GM18870 (cell line): ENCODE measurements at regions not wholly inside any gene's neighbourhood (a gene's known extent, or its start where the extent isn't known, plus 50 kb on each side); places are given as distances from the start of the nearest gene placed in this dataset.
"Not testable (repeated sequence)": the region's sequence is repeated elsewhere in the genome, so short reads cannot be mapped to it uniquely, and the experiment has no call there.

ENCODE experiments used
- ATAC-seq: cut with Tn5 transposase; IDR thresholded peaks from one replicate; pipeline ENCODE4 v1.9.1; 2021; ENCODE audit warnings: moderate library complexity; ENCODE audit not compliant: unreplicated experiment

DNA sequence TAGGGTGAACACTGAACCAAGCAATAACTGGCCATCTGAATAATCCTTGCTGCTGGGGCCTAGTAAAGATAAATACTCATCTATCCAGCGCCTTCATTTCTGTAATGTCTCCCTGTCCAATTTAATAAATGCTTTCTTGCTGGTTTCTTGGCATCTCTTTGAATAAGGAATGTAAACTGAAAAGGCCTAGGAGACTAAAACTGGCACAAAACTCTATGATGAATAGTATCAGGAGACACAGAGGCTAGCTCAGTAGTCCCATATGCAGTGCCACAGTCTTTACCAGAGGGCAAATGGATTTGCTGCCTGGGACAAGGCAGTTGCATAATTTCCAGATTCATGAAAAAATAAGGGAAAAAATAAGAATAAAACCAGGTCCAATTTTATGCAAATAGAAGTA, 324.4 kb downstream of the CENPW start:
- no peak for ATAC-seq

DNA sequence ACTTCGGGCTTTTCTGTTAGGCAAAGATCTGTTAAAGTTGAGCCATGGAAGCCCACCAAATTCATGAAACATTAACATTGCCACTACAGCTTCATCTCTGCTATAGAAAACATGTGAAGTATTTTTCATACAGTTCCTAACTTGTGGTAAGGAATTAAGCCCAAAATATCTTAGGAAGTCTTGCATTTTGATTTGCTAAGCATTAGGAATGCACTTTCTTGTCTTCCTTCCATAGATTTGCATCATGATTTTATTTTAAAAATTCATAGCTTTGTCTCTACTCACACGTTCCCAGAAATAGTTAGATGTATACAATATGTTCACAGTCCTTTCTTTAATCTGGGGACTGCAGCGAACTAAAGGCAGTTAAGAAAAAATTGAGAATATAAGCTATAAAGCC, 325.6 kb downstream of the CENPW start:
- no peak for ATAC-seq

GRCh38 chr6:126667071-126667470, 327.2 kb downstream of the CENPW start:
- ATAC-seq = no peak

DNA sequence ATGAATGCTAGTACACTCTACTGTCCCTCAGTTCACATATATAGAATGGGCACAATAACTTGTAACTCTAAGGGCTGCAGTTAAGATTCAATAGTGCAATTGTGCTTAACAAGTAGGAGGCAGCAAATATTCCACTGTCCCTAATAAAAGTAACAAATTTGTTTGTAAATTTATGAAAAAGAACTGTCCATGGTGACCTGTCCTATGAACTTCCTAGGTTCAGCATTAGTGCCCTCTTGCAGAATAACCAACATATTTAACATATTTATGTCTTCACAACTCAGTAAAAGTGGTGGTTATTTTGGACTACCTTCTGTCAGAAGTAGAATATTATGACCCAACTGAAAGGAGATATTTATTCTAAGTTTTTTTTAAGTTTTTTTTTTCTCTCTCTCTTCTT, 327.8 kb downstream of the CENPW start:
- ATAC-seq = no peak

- ATAC-seq = peak; percentile 95
Observed at GRCh38 chr6:126672649-126673048, 332.7 kb downstream of the CENPW start.

DNA sequence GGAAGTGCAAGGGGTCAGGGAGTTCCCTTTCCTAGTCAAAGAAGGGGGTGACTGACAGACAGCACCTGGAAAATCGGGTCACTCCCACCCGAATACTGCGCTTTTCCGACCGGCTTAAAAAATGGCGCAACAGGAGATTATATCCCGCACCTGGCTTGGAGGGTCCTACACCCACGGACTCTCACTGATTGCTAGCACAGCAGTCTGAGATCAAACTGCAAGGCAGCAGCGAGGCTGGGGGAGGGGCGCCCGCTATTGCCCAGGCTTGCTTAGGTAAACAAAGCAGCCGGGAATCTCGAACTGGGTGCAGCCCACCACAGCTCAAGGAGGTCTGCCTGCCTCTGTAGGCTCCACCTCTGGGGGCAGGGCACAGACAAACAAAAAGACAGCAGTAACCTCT, 333.8 kb downstream of the CENPW start:
- not testable (repeated sequence) for ATAC-seq

- no peak for ATAC-seq
Observed at GRCh38 chr6:126682440-126682839, 342.5 kb downstream of the CENPW start.

DNA sequence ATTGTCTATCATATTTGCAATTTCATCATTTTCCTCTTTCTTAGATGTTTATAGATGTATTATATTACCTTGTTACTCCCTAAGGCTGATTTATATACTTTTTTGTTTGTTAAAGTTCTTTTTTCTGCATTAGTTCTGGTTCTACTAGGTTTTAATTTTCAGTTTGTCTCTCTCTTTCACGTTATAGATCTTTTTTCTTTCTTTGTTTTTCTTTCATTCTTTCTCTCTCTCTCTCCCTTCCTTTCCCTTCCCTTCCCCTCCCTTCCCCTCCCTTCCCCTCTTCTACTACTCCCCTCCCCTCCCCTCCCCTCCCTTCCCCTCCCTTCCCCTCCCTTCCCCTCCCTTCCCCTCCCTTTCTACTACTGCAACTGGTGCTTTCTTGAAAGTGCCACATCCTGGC, 345.3 kb downstream of the CENPW start:
- no peak for ATAC-seq

DNA sequence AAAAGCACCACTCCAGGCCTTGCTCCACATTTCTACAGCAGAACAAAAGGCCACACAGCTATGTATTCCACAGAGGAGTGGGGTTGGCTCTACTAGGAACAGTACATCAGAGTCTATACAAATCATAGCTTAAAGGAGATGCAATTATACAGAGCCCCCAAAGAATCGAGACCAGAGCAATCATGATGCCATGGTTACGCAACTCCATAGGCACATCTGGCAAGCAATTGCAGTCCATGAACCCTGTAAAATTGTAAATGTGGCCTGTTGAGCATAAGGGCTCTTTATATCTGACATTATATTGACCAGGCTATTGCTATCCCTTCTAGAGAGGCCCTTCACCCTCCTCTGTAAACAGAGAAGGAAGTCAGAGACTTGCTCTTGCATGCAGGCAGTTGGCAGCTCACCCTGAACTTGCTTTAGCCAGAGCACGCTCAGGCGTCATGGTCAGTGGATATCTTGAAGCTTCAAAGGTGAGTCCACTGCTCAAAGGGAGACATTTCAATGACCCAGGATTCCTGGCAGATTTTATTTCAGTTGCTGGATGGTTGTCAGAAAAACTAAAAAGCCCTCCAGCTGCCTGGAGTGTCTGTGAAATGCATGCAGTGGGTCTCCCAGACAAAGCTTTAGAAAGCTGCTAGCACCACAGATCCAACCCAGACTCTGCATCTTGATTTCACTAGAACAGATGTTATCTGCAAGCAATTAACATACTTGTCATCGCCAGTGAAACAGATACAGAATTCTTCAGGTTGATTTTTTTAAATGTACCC, 357.2 kb downstream of the CENPW start:
- no peak for ATAC-seq

GRCh38 chr6:126698732-126699240, 358.9 kb downstream of the CENPW start:
- no peak for ATAC-seq

DNA sequence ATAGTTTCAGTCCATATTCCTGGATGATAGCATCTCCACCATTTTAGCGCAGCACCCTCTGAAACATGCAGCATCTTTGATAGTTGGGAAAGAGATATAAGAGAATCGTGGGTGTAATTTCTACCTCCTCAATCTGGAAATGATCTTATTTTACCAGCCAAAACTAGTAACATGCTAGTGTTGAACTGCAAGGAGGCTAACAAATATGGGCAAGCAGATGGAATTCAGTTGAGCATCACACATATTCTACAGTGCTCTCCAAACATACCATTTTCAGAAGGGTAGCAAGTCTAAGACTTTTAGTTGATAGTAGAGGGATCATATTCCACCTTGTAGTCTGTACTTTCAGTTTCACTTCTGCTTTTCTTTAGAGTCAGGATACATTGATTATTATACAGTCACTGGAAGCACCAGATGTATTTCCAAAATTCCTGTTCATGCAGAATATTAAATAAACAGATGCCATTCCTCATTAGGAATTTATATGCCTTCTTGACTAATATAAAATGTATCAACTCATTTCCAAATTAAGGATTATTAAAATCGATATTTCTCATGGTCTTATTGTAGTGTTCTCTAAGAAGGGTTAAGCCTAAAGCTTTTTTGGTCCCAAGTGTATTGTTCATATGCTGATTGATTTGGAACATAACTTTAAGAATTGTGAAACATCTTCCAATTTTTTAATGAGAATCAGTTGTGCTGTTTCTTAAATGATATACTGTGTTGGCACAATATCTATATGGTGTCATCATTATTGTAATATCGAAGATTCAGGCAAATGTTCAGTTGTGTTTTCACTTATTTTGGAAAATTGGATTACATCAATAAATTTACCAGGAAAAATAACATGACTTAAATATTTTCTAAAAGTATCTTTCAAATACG, 362.0 kb downstream of the CENPW start:
- ATAC-seq = no peak

GRCh38 chr6:126716032-126716431, 376.1 kb downstream of the CENPW start:
- no peak for ATAC-seq

- no peak for ATAC-seq
Observed at GRCh38 chr6:126716826-126717509, 377.1 kb downstream of the CENPW start.

DNA sequence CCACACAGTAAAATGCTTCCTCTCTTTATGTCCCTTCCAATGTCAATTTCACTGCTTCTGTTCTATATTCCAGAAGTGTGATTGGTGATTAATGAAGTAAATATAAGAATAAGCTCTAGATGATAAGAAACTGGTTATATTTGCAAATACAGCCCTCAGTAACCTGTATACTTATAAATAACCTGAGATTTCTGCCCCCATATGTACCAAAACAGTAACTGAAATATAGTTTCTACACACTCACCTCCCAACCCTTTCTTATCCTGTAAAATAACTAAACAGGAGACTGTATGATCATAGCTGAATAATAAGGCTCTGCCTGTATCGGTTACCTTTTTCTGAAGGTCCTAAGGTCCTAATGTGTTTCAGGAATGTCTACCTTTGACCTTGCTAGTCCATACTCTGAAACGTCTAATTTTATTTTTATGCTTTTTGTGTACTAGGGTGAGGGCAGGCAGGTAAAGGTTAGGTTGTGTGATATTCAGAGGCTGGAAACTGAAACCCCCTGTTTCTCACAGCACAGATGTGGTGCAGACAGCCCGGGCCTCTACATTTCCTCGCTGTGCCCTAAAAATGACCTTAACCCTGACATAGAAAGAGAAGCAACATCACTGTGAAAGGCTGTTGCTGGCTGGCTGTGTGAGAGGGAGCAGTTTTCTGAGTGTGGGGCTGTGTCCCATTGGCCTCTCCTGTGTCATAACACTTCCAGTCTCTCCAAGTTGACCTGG, 378.8 kb downstream of the CENPW start:
- peak; percentile 87 for ATAC-seq

GRCh38 chr6:126720304-126720703, 380.4 kb downstream of the CENPW start:
- ATAC-seq = no peak

- no peak for ATAC-seq
Observed at GRCh38 chr6:126721581-126722160, 381.8 kb downstream of the CENPW start.

GRCh38 chr6:126722411-126722810, 382.5 kb downstream of the CENPW start:
- no peak for ATAC-seq

GRCh38 chr6:126723541-126724170, 383.7 kb downstream of the CENPW start:
- no peak for ATAC-seq

- no peak for ATAC-seq
Observed at GRCh38 chr6:126724821-126725220, 384.9 kb downstream of the CENPW start.

DNA sequence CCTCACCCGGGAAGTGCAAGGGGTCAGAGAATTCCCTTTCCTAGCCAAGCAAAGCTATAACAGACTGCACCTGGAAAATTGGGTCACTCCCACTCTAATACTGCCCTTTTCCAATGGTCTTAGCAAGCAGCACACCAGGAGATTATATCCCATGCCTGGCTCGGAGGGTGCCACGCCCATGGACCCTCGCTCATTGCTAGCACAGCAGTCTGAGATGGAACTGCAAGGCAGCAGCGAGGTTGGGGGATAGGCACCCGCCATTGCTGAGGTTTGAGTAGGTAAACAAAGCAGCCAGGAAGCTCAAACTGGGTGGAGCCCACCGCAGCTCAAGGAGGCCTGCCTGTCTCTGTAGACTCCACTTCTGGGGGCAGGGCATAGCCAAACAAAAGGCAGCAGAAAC, 386.5 kb downstream of the CENPW start:
- not testable (repeated sequence) for ATAC-seq
